ENCODE measurements at regions not wholly inside any gene's neighbourhood (a gene's known extent, or its start where the extent isn't known, plus 50 kb on each side); places are given as distances from the start of the nearest gene placed in this dataset.
A peak's percentile ranks its signal among the peaks of the same experiment; 100 is the strongest.
"Not testable (repeated sequence)": the region's sequence is repeated elsewhere in the genome, so short reads cannot be mapped to it uniquely, and the experiment has no call there.

DNA sequence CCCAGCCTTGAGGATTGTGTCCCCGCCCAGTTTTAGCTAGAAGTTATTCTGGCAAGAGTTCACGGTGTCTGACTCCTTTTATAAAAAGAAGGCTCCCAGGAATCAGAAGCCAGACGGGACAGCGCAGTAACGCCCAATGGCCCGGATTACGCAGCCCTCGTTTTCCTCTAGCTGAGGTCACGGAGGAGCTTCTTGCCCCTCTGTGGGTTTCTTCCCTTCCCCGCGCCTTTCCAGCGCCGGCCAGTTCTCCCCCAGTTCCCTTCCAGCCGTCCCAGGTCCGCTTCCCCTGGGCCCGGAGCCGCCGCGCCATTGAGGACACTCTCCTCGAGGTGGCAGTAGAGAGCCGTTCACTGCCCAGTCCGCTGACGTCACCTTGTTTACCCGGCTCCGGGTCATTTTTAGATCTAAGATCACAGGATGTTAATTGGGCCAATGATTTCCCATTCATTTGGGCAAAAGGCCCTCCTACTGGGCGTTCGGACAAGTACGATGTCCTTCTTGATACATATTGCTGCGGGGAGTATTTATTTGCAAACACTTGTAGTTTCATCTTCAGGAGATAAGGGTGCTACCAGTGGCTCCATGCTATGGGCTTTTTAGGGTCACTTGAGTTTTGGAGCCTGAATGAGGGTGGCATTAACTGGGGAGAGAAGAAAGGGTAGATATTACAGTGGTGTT, 81.5 kb upstream of the PPM1B start:
- peak; percentile 82 for FAIRE-seq

DNA sequence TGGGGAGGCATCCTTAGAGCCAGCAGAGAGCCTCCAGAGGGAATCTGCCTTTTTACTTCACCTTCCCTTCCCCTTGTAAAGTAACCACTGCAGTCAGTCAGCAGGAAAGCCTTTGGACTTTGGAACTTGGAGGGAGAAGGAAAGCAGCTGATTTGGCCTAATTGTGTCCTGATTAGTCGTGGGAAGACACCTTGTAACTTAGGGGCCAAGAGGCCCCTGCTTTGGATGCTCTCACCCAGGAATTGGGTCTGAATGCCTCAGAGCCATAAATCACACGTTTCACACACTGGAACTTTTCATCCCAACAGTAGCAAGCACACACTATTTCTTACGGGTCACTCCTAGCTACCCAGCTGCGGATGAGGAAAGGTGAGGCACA, 81.0 kb upstream of the PPM1B start:
- no peak for FAIRE-seq

DNA sequence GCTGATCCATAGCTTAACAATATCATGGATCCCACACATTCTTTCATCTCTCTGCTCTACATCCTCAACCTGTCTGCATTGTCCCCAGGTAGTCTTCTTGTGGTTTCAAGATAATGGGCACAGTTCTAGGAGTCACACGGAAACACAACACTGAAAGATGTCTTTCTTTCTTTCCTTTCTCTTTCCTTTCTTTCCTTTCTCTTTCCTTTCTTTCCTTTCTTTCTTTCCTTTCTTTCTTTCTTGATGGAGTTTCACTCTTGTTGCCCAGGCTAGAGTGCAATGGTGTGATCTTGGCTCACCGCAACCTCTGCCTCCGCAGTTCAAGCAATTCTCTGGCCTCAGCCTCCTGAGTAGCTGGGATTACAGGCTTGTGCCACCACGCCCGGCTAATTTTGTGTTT, 76.2 kb upstream of the PPM1B start:
- not testable (repeated sequence) for FAIRE-seq

GRCh38 chr2:44093970-44094369, 74.7 kb upstream of the PPM1B start:
- FAIRE-seq = no peak

- no peak for FAIRE-seq
Observed at GRCh38 chr2:44097322-44097907, 71.3 kb upstream of the PPM1B start.

DNA sequence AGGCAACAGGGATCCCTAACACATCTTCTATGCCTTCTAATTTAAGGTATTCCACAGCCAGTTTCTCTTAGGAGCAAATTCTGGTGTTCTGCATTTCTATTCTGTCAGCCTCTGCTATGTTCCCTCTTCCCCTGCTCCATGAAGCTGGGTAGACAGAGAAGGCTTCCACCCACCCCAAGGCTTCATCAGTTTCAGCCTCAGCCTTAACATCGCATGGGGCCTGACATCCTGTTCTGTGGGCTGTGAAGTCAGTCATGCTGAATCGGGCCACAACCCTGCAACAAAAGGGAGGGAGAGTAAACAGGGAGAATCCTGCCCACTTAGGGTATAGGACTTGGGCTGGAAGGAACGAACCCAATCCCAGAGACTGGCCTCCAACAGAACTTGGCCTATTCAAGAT, 70.6 kb upstream of the PPM1B start:
- FAIRE-seq = no peak

DNA sequence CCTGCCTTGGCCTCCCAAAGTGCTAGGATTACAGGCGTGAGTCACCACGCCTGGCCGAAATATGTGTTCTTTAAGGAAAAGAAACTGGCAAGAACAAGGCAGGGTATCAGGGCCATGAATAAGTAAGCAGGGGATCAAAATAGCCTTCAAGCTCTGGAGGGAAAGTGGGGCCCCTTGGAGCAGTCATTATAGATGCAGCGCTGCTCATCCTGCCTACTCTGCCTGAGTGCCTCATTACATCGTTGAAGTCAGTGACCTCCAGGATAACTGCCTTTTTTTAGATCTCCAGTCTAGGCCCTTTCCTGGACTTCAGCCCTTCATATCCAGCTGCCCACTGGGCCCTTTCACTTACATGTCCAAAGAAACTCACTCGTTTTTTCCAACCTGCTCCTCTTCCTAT, 69.8 kb upstream of the PPM1B start:
- FAIRE-seq = no peak

DNA sequence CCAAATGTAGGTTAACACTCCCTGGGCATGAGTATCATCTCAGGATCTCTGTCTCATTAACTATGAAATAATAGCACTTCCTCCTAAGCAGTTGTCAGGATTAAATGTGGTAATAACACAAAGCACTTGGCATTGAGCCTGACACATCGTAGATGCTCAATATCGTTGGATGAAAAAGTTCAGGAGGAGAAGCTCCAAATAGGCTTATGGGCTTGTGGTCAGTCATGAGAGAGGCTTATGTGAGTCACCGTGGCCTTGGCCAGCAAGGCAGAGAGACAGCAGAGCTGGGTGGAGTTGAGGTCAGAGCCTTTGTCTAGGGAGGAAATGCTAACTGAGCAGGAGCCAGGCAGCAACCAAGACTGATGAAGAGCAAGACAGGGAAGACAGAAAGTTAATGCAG, 68.3 kb upstream of the PPM1B start:
- no peak for FAIRE-seq

DNA sequence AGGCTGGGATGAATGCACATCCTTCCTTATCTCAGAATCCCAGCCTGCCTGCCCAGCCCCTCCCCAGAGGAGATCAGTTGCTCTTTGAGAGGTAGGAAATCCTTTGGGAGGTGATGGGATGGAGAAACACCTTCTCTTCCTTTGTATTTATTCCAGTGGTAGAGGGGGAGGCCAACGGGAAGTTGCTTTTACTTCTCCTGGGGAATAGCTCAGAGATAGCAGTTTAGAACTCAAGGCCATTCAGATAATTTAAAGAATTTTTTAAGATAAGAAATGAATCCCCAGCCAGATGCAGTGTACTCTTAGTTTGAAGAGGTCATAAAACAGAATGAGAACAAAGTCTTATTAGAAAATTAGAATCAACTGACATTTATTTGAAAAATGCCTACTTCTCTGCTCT, 67.4 kb upstream of the PPM1B start:
- FAIRE-seq = no peak

- no peak for FAIRE-seq
Observed at GRCh38 chr2:44102790-44103562, 65.7 kb upstream of the PPM1B start.

DNA sequence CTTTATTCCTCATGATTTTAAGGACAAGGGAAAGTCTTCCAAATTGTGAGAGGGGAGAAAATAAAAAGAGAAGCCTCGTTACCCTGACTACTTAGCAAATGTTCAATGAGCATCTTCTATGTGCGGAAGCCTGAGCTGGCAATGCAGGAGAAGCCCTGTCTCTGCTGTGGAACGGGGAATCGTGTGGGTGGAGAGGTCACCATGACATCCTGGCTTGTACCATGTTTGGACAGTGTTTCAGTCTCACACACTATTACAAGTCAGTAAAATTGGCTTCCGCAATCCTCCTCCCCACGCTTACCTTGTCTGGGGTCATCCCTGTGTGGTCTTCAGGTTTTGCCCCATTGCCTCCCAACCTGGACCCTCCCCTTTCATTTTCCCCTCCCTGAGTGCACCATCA, 65.0 kb upstream of the PPM1B start:
- FAIRE-seq = no peak

GRCh38 chr2:44104855-44105271, 63.8 kb upstream of the PPM1B start:
- FAIRE-seq = no peak

GRCh38 chr2:44106509-44106908, 62.2 kb upstream of the PPM1B start:
- FAIRE-seq = not testable (repeated sequence)

DNA sequence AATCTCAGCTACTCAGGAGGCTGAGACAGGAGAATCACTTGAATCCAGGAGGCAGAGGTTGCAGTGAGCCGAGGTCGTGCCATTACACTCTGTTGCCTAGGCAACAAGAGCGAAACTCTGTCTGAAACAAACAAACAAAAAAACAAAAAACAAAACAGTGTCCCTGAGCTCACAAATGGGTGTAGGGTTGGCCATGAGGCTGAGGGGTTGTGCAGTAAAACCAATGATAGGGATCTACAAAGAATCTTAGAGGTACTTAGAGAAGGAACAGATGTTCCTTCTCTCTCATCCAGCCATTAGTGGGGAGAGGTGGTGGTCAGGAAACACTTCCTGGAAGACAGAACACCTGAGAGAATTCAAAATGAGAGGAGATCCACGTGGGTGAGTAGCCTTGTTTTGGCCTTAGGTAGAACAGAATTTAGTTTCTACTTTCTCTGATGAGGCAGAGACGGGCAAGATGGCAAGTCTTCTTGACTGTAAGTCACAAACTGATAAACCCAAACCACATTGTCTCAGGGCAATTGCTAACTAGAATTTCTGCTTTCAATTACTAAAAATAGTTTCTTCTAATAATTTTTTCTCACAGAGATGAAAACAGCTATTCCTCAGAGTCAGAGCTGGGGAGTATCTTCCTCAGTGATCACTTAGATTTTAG, 61.5 kb upstream of the PPM1B start:
- FAIRE-seq = no peak

GRCh38 chr2:44107974-44108373, 60.7 kb upstream of the PPM1B start:
- no peak for FAIRE-seq

- no peak for FAIRE-seq
Observed at GRCh38 chr2:44109166-44109565, 59.5 kb upstream of the PPM1B start.

- FAIRE-seq = no peak
Observed at GRCh38 chr2:44110444-44110843, 58.2 kb upstream of the PPM1B start.

- no peak for FAIRE-seq
Observed at GRCh38 chr2:44112096-44112495, 56.6 kb upstream of the PPM1B start.

GRCh38 chr2:44116319-44116718, 52.4 kb upstream of the PPM1B start:
- FAIRE-seq = no peak

DNA sequence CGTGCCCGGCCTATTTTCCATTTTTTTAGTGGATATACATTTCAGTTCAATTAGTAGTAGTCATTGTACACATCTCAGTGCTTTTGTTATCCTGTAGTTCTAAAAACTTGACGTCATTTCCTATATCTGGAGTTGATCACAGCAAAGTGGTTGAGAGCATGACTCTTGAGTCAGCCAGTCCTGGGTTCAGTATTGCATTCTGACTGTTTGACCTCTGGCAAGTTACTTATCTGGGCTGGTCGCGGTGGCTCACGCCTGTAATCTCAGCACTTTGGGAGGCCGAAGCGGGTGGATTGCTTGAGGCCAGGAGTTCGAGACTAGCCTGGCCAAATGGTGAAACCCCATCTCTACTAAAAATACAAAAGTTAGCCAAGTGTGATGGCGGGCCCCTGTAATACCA, 50.4 kb upstream of the PPM1B start:
- no peak for FAIRE-seq

Data from G401.6 (cell line).